DND-41 (cell line): ENCODE measurements at regions not wholly inside any gene's neighbourhood (a gene's known extent, or its start where the extent isn't known, plus 50 kb on each side); places are given as distances from the start of the nearest gene placed in this dataset.

ENCODE experiments used
- ATAC-seq: fragments of 200-7000 bp; cut with Tn5 transposase; 3 replicates; pipeline ENCODE4 v1.9.1; 2021; ENCODE audit warnings: low read depth; ENCODE audit not compliant: insufficient read depth
- DNase-seq: peaks from one replicate; pipeline ENCODE4 v3.0.0-alpha.2; 2020
- H2AFZ ChIP-seq: 2 replicates; pipeline ENCODE4 v1.6.0; 2012; ENCODE audit warnings: low read depth, low read length
- H3K27ac ChIP-seq: 2 replicates; pipeline ENCODE4 v1.5.1; 2012; ENCODE audit warnings: low read length, inconsistent platforms
- H3K27me3 ChIP-seq: fragments of 200-600 bp; sonication (generic); 2 replicates; pipeline ENCODE4 v1.6.0; 2012; ENCODE audit warnings: low read length, mild to moderate bottlenecking, inconsistent platforms; ENCODE audit not compliant: insufficient read depth, poor library complexity
- H3K36me3 ChIP-seq: 2 replicates; pipeline ENCODE4 v1.5.1; 2012; ENCODE audit warnings: low read length, inconsistent platforms; ENCODE audit not compliant: insufficient read depth
- H3K4me1 ChIP-seq: 2 replicates; pipeline ENCODE4 v1.5.1; 2012; ENCODE audit warnings: mild to moderate bottlenecking, low read length; ENCODE audit not compliant: insufficient read depth
- H3K4me2 ChIP-seq: 2 replicates; pipeline ENCODE4 v1.6.0; 2012; ENCODE audit warnings: mild to moderate bottlenecking, moderate library complexity, low read length, inconsistent platforms; ENCODE audit not compliant: insufficient read depth
- H3K4me3 ChIP-seq, 2 experiments: fragments of 200-600 bp in 1 of 2; shearing (Covaris generic) in 1 of 2; 2 replicates each; pipeline ENCODE4 v1.5.1; 2012 to 2016; ENCODE audit warnings: inconsistent platforms in 2 of 2, low read length in 2 of 2, mild to moderate bottlenecking in 2 of 2, low read depth in 1 of 2, moderate library complexity in 1 of 2
- H3K79me2 ChIP-seq: 2 replicates; pipeline ENCODE4 v1.6.0; 2012; ENCODE audit warnings: low read length, inconsistent platforms; ENCODE audit not compliant: insufficient read depth
- H3K9ac ChIP-seq: 2 replicates; pipeline ENCODE4 v1.6.0; 2012; ENCODE audit warnings: low read depth, mild to moderate bottlenecking, inconsistent platforms, low read length, moderate library complexity
- H3K9me3 ChIP-seq: 2 replicates; pipeline ENCODE4 v1.5.1; 2012; ENCODE audit warnings: low read length, moderate library complexity, mild to moderate bottlenecking, inconsistent platforms; ENCODE audit not compliant: insufficient read depth, severe bottlenecking
- H4K20me1 ChIP-seq: 2 replicates; pipeline ENCODE4 v1.6.0; 2012; ENCODE audit warnings: low read length; ENCODE audit not compliant: insufficient read depth
- CTCF ChIP-seq: IDR thresholded peaks from 2 replicates; pipeline ENCODE4 v1.5.1; 2012; ENCODE audit warnings: borderline replicate concordance, low read length, moderate library complexity, mild to moderate bottlenecking; ENCODE audit not compliant: poor library complexity, severe bottlenecking; ENCODE audit errors: extremely low read depth
- EZH2 ChIP-seq: IDR thresholded peaks from 3 replicates; pipeline ENCODE4 v1.6.1; 2012; ENCODE audit warnings: borderline replicate concordance, low read depth, mild to moderate bottlenecking, moderate library complexity, low read length, inconsistent platforms; ENCODE audit not compliant: severe bottlenecking

- no peak overlapping the region for H3K4me3 ChIP-seq
- no peaks in the 10 kb centered on the region for H3K9me3 ChIP-seq
- H4K20me1 ChIP-seq: no peaks in the 10 kb centered on the region
- no peak overlapping the region for H3K9ac ChIP-seq
- H3K27me3 ChIP-seq: no peaks in the 10 kb centered on the region
- no peak overlapping the region for H2AFZ ChIP-seq
- TF ChIP-seq CTCF (no peak), EZH2 (no peak)
- no peak overlapping the region for H3K27ac ChIP-seq
- no peak for DNase-seq
- H3K4me2 ChIP-seq: no peak overlapping the region
- no peaks in the 10 kb centered on the region for H3K4me1 ChIP-seq
- ATAC-seq: no peak
- no peaks in the 10 kb centered on the region for H3K36me3 ChIP-seq
- H3K79me2 ChIP-seq: no peaks in the 10 kb centered on the region
These were observed 178.9 kb downstream of the FAM124B start for GRCh38 chr2:224222974-224223373.

GRCh38 chr2:224222291-224222690 lies 179.6 kb downstream of the FAM124B start:
- no peak overlapping the region for H3K4me2 ChIP-seq
- H3K9ac ChIP-seq: no peak overlapping the region
- H3K9me3 ChIP-seq: no peaks in the 10 kb centered on the region
- H3K79me2 ChIP-seq: no peaks in the 10 kb centered on the region
- no peak overlapping the region for H3K4me3 ChIP-seq
- no peak overlapping the region for H3K27ac ChIP-seq
- H3K36me3 ChIP-seq: no peaks in the 10 kb centered on the region
- TF ChIP-seq CTCF: no peak
- DNase-seq: no peak
- no peak overlapping the region for H2AFZ ChIP-seq
- H3K4me1 ChIP-seq: no peaks in the 10 kb centered on the region
- no peaks in the 10 kb centered on the region for H3K27me3 ChIP-seq
- H4K20me1 ChIP-seq: no peaks in the 10 kb centered on the region
- ATAC-seq: no peak

GRCh38 chr2:224221455-224221913 lies 180.4 kb downstream of the FAM124B start:
- Histone ChIP-seq H3K27ac (no peak overlapping the region), H3K79me2 (no peaks in the 10 kb centered on the region), H3K4me2 (no peak overlapping the region), H3K9ac (no peak overlapping the region), H3K9me3 (no peaks in the 10 kb centered on the region), H4K20me1 (no peaks in the 10 kb centered on the region), H3K27me3 (no peaks in the 10 kb centered on the region), H2AFZ (no peak overlapping the region), H3K4me3 (no peak overlapping the region), H3K36me3 (no peaks in the 10 kb centered on the region), H3K4me1 (no peaks in the 10 kb centered on the region)
- DNase-seq (no peak), ATAC-seq (no peak)
- TF ChIP-seq CTCF: no peak
- TF ChIP-seq EZH2: no peak

- Histone ChIP-seq H2AFZ (no peak overlapping the region), H3K4me3 (no peak overlapping the region), H3K9me3 (no peaks in the 10 kb centered on the region), H3K27me3 (no peaks in the 10 kb centered on the region), H3K4me2 (no peak overlapping the region), H4K20me1 (no peaks in the 10 kb centered on the region), H3K79me2 (no peaks in the 10 kb centered on the region), H3K9ac (no peak overlapping the region), H3K4me1 (no peaks in the 10 kb centered on the region), H3K36me3 (no peaks in the 10 kb centered on the region), H3K27ac (no peak overlapping the region)
- no peak for DNase-seq
- ATAC-seq: no peak
- TF ChIP-seq EZH2 (no peak), CTCF (no peak)
These were observed 181.2 kb downstream of the FAM124B start for GRCh38 chr2:224220586-224221255.
